Posterior vena cava (tissue), 2 donors: ENCODE measurements at regions not wholly inside any gene's neighbourhood (a gene's known extent, or its start where the extent isn't known, plus 50 kb on each side); places are given as distances from the start of the nearest gene placed in this dataset.

Experiments used
- DNase-seq: peaks from one replicate; pipeline ENCODE4 v3.0.0-alpha.2; 2020; ENCODE audit warnings: low spot score
- intact Hi-C, 2 donors: fragments of 100-400 bp; cut with DNase I; formaldehyde crosslinking; loops; one replicate each; pipeline versions ENCODE4 v1.14.1 to v1.14.2; 2022 to 2023
- donor health status: DM: yes; HTN: yes; CAD: no.
- donor health status: DM: yes; HTN: yes; CAD: no.

GRCh38 chr19:57068311-57068710, 51.5 kb upstream of the USP29 start:
- intact Hi-C loops = no loop called here
- no peak for DNase-seq

GRCh38 chr19:57068921-57069697, 50.7 kb upstream of the USP29 start:
- intact Hi-C loops = no loop called here
- DNase-seq = no peak
